Stimulated activated CD4-positive, alpha-beta T cell treated with anti-CD3 and anti-CD28 coated beads, Interleukin-1b, Interleukin-23, amount 100 ng/mL, for 24 hours (primary cell): ENCODE measurements at regions not wholly inside any gene's neighbourhood (a gene's known extent, or its start where the extent isn't known, plus 50 kb on each side); places are given as distances from the start of the nearest gene placed in this dataset.

Source experiments
- DNase-seq, 4 experiments: peaks; one replicate each; pipeline ENCODE4 v3.0.0-alpha.2; 2020; ENCODE audit warnings: low read depth in 4 of 4, low spot score in 1 of 4

DNA sequence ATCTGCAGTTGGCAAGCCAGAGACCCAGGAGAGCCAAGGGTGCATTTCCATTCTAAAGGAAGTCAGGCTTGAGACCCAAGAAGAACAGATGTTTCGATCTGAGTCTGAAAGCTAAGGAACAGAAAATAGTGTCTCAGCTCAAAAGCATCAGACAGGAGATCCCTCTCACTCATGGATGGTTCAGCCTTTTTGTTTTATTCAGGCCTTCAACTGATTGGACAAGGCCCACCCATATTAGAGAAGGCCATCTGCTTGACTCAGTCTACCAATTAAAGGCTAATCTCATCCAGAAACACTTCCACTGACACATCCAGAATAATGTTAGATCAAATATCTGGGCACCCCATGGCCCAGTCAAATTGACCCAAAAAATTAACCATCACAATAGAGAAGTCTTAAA, 255.0 kb downstream of the TXNL1 start:
- DNase-seq: no peak

DNA sequence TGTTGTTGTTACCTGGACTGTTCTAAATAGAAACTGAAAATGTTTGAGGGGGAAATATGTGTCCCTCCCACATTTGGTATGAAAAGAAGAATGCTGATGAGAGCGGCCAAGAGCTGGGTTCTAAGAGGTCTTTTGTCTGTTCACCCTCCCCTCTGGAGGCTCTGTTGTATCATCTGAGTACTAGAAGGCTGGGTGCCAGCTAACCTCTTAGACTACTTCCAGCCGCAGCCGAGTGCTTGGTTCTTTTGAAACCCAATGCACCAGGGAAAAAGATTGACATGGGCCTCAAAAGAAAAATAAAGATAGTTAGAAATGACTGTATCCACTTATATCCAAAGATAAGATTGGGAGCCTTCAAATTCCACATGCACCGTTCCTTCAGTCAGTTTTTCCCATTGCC, 255.9 kb downstream of the TXNL1 start:
- DNase-seq: no peak

DNA sequence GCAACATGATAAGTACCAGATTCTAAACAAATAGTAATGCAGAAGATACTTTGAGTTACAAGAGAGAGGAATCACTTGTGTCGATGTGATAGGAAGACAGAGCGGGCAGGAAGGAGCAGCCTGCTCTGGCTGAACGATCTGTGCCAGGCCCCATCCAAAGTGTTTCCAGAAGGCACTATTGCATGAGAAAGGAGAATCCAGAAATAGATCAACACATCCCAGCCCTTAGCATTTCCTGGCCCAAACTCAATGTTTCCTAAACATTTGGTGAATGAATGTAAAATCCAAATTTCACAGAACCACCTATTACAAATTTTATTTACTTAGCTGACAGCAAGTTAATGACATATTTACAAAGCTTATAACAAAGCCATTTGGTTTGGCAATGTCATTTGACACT, 257.2 kb downstream of the TXNL1 start:
- DNase-seq: no peak

DNA sequence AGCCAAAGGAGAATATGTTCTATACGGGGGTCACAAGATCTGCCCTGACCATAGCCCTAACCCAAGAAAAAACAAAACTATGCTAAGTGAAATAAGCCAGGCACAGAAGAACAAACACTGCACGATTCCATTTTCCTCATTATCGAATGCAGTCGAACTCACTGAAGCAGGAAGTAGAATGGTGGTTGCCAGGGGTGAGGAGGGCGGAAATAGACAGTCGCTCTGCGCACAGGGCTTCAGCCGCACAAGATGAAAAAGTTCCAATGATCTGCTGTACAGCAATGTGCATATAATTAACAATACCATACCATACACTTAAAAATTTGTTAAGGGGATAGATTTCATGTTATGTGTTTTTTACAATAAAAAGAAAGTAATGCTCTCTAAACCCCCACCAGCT, 257.7 kb downstream of the TXNL1 start:
- DNase-seq: no peak

DNA sequence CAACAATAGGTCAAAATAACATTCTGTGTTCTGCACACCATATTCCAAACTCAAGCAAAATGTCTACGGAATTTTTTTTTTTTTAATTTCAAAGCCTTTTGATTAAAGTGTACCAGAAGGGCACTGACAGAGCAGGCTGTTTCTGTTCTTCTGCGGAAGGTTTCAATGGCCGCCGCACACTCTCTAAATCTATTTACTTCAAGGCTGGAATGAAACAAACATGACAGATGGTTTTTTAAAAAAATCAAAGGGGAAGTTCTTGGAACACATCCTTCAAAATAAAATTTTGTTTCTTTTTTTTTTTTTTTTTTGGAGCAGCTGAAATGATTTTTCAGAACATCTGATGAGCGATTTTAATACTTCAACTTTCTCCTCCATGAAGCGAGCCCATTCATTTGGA, 259.1 kb downstream of the TXNL1 start:
- DNase-seq: no peak

DNA sequence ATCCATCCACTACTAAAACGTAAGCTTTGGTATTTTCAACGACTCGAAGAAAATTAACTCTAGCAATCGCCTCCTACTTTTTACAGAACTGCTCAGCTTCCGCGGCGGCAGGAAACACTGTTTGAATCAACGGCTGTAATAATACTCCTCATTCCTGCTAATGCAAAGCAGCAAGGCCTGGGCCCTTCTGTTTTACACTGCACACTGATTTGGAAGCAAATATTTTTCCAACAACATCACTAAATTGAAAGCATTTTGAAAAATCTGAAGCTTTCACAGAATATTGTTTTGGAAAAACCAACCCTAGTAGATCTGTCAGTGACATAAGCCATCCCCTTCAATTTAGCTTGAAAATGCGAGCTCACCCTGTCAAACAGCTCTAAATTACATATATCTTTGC, 261.2 kb downstream of the TXNL1 start:
- no peak for DNase-seq

DNA sequence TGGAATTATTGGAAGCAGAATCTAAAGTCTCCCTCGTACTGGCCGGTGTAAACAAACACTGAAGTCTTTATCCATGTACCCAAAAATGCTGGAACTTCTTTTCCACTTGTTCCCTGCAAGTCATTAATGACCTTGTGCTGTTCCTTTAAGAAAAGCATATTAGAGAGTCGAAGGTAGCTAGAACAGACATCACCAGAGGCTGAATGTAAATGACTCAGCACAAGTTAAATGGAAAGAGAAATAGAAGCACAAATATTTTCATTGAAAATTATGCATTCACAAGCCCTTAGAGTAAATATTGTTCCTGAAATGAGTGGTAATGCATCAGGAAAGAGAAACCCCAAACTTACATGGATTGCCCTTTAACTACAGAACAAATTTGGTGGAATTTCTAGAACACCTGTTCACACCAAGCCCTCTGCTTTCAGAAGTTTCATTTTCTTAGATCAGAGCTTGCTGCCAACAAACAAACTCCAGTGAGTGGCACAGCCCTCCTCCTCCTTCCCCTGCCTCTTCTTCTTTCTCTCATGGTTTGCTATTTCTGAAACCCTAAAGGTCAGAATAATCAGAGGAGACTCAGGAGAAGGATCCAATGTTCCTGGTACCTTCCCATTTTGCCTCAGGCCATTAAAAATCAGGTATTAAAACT, 264.3 kb downstream of the TXNL1 start:
- DNase-seq: no peak

DNA sequence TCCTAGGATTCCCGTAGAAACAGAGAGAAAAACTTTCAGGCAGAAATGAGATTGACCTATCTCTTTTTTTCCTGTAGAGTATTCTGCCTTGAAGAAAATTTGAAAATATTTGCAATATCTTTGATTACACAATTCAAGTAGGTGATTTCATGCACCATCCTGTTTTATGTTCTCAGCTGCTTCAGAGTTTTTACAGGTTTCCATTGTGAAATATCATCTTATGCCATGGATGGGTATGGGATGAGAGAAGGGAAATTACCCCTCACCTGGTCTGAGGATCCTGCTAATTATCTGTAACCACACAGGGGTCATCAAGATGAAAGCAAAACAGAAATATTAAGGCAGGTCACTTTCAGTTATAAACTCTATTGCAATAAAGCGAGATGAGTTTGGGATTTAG, 264.8 kb downstream of the TXNL1 start:
- DNase-seq: no peak

DNA sequence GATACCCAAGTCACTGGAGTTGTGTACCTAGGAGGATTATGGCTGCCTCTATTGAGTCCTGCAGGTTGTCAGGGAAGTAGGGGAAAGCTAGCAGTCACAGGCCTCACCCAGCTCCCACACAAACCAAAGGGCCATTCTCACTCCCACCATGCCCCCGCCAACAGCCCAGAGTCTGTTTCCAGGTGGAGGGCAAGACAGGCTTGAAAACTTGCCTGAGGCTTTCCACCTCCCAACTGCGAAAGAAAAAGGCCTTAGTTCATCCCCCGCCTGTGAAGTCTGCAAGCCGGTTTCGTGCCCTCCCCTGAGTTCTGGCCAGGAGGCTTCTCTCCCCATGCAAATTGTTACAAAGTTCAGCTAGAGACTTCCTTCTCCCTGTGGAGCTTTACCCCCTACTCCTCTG, 270.3 kb downstream of the TXNL1 start:
- DNase-seq: no peak

DNA sequence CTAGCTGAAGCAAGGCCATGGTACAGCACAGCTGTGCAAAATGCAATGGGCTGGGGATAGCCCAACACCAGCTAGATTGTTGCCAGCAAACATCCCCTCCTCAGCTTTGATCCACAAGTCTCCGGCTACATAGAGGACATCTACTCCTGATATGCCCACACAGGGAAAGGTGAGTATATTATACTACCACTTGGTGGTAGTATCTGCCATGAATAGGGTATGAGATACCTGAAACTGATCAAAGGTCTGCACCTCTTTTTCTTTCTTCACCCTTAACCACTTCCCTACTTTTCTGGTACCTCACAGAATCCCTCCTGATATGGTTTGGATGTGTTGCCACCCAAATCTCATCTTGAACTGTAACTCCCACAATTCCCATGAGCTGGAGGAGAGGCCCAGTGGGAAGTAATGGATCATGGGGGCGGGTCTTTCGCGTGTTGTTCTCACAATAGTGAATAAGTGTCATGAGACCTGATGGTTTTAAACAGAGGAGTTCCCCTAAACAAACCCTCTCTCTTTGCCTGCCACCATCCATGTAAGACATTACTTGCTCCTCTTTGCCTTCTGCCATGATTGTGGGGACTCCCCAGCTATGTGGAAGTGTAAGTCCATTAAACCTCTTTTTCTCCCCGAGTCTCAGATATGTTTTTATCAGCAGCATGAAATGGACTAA, 279.6 kb downstream of the TXNL1 start:
- DNase-seq: no peak

DNA sequence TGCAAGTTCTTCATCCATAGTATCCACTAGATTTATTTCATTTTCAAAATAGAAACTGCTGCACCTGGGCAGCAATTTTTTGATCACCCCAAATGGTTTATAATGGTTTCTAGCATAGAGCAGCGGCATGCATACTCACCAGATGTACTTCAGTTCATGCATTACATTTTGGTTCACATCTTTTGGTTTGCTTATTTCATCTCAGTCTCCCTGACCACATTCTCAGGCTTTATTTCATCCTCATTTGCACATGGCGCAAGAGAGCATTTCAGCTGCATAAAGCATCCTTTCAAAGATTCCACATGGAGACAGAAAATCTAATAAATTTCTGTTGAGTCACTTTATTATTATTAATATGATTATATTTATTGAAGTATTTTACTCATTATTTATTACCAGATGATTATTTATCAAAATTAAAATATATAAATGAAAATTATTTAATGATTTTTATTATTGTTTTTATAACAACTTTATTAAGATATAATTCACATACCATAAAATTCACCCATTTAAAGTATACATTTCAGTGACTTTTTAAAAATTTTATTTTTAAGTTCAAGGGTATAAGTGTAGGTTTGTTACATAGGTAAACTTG, 284.6 kb downstream of the TXNL1 start:
- no peak for DNase-seq

DNA sequence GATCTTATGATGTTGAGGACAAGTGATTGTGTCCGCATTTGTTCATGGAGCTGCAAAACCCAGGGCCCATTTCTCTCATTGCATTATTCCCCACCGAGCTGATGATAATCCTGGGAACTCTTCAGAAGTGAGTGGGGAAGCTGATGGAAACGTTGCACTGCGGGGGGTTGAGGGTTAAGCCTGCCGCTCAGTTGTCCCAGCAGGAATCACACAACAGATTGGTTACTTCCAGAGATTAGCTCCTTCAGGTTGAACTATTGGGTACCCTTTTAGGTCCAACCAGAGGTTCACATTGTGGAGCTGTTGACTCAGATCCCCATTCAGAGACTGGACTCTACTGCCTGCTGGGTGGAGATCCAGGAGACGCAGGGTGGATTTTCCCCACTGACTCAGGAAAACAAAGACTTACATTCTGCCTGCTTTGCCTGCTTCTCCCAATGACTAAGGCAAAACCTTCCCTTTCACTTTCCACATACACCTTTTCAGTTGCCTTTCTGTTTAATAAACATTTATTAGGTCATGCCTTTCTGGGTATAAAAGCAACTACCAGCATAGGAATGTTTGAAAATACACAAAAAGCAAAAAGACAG, 286.4 kb downstream of the TXNL1 start:
- DNase-seq: no peak

DNA sequence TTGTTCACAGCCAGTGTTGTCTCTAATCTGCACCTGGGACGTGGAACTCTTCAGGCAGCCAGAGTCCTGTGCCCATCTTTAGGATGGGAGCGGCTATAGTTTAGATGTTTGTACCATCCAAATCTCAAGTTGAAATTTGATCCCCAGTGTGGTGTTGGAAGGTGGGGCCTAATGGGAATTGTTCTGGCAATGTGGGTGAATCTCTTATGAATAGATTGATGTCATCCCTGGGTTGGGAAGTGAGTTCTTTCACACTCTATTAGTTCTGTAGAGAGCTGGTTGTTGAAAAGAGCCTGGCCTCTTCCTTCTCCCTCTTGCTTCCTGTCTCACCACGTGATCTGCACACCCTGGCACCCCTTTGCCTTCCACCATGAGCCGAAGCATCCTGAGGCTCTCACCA, 300.9 kb downstream of the TXNL1 start:
- no peak for DNase-seq

DNA sequence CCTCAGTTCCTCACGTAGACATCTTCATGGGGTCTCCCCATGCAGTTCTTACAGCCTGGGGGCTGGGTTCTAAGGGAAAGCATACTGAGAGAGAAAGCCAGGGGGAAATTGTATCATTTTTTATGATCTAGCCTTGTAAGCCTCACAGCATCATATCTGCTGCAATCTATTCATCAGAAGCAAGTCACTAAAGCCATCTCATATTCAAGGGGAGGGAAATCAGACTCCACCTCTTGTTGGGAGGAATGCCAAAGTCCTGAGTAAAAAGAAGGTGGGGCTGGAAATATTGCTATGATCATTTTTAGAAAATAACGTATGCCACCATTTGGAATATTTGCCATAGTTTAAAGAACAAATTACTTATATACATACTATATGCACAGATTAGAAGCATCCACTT, 304.6 kb downstream of the TXNL1 start:
- no peak for DNase-seq

DNA sequence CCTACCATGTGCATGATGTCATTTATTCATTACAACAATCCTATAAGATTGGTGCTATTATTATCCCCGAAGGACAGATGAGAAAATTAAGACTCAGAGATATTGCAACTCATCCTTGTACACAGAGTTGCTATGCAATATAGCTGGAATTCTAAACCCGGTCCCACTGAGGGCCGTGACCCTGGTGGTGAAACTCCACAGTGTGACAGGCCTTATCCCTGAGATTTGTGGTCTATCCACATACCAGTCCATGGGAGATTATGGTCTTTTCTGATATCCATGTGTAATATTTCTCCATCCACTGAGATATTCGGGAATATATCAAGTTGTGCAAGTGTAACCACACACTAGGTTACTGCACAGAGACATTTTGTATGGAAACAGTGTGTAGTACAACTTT, 305.2 kb downstream of the TXNL1 start:
- DNase-seq: no peak

DNA sequence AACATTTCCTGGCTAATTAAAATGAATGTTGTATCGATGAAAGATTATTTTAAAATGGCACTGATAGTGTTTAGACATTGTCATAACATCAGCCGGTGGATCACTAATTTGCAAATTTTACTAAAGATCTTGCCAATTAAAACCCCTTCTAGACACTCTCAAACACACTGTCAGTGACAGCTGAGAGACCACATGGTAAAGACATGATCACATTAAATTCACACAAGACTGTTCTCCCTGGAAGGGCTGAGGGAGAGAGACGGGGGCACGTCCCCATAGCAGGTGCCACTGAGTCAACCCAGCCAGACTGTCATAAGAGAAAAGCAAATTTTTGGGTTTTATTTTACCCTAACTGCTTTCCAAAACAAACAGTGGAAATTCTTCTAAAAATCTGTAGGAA, 306.0 kb downstream of the TXNL1 start:
- DNase-seq: no peak

DNA sequence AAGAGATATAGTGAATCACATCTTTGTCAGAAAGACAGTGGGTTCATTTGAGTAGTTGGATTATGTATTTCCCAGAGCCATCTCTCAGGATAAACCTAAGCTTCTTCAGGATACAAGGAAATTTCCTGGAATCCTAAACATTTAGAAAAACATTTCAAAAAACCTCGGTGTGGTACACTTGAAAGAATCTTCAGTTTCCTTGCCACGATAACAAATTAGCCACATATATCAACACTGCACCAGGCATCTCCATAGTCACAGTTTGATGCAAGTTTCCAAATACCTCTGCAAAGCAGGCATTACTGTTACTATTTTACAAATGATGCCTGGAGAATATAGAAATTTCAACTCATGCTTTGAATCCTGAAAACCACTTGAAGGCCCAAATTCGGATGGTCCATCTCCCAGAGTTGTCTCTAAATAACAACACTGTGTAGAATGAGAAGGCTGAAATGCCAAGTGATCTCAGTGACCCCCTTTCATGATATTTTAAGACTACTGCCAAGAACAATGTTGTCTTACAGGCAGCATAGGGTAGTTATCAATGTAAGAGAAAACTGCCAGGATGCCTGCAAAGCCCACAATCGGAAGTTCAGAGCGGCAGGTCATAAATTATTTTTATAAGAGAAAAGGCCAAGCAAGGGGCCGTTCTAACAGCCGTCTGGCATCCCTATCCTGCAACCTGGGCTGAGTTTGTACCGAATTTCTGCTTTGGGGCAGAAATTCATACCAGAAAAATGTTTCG, 307.9 kb downstream of the TXNL1 start:
- no peak for DNase-seq

DNA sequence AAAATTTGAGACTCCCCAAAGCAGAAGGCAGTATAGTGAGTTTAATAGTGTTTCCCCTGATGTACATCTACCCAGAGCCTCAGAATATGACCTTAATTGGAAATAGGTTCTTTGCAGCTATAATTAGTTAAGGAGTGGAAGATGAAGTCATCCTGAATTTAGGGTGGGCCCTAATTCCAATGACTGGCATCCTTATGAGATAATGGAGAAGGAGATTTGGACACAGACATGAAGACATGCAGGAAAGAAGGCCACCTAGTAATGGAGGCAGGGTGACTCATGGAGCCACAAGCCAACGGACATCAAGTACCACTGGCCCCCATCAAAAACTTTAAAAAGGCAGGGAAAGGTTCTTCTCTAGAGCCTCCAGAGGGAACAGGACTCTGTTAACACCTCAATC, 308.9 kb downstream of the TXNL1 start:
- DNase-seq: no peak

DNA sequence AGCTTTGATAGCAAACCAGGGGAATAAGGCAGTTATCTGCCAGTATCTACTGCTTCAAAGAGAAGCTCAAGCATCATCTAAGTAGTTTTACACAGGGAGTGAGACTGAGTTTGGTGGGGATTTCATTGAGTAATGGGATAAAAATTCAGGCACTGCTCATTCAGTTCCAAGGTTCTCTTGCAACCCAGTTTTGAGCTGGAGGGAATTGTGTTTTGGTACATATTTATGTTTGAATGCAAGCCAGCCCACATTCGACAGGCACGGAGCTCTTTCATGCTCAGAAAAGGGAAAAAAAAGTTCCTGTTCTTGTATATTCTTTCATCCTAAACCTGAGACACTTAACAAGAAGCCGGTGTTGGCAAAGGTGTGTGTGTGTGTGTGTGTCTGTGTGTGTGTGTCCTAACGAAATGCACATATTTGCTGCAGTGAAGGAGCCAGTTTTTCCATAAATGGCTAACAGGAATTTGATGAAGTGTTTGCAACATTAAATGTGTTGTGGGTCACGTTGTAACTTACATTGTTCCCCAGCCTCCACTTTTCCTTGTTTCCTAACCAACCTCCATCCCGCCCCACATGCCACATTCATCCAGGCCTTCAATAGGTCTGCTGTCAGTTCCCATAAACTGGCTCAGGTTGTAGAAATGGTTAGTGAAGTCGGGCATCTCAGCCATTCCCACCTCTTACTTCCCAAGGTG, 311.1 kb downstream of the TXNL1 start:
- DNase-seq: no peak

DNA sequence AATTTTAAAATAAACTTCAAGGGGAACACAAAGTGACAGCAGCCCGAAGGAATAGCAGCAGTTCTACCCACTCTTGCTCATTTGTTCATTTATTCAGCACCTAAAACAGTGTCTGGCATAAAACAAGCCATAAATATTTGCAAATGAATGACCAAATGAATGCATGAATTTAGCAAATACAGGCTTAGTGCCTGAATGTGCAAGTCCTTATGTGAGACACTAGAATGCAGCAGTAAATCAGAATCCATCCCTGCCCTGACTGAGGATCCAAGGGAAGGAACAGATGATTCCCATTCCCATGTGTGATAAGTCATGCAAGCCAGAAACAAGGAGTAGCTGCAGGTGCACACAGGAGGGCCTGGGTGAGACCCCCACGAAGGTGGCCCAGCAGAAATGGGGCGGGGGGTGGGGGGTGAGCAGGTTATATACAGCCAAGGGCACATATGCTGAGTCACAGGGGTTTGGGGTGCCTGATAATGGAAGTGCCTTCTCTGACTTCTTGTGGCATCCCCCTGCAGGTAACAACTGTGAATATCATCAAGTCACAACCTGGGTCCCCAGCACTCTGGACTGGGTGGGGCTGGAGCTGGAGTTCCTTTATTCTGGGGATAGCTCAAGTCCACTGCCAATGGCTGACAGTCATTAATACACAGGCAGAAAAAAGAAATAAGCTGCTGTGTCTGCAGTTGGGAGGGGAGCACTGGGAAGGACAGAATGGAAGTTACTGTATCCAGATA, 311.9 kb downstream of the TXNL1 start:
- DNase-seq: no peak

DNA sequence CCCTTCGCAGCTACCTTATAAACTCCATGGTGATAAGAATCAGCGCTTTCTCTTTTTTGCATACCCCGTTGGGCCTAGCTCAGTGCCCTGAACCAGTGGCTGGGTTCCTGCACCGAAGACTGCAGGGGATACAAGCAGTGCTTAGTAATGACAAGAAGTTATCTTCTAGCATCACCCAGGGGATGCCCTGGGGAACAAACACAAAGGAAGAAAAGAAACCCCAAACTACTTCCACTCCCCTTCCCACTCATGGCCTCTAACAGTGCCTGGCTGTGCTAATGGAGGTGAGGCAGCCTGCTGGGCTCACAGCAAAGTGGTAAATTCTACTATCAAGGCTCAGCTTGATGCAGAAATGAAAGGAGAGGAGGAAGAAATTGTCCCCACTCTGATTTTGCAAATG, 314.7 kb downstream of the TXNL1 start:
- no peak for DNase-seq
